DND-41 (cell line): ENCODE measurements at regions not wholly inside any gene's neighbourhood (a gene's known extent, or its start where the extent isn't known, plus 50 kb on each side); places are given as distances from the start of the nearest gene placed in this dataset.
A peak's percentile ranks its signal among the peaks of the same experiment; 100 is the strongest.
"Not testable (repeated sequence)": the region's sequence is repeated elsewhere in the genome, so short reads cannot be mapped to it uniquely, and the experiment has no call there.

Experiments
- ATAC-seq: fragments of 200-7000 bp; cut with Tn5 transposase; 3 replicates; pipeline ENCODE4 v1.9.1; 2021; ENCODE audit warnings: low read depth; ENCODE audit not compliant: insufficient read depth
- DNase-seq: peaks from one replicate; pipeline ENCODE4 v3.0.0-alpha.2; 2020
- H2AFZ ChIP-seq: 2 replicates; pipeline ENCODE4 v1.6.0; 2012; ENCODE audit warnings: low read depth, low read length
- H3K27ac ChIP-seq: 2 replicates; pipeline ENCODE4 v1.5.1; 2012; ENCODE audit warnings: low read length, inconsistent platforms
- H3K27me3 ChIP-seq: fragments of 200-600 bp; sonication (generic); 2 replicates; pipeline ENCODE4 v1.6.0; 2012; ENCODE audit warnings: low read length, mild to moderate bottlenecking, inconsistent platforms; ENCODE audit not compliant: insufficient read depth, poor library complexity
- H3K36me3 ChIP-seq: 2 replicates; pipeline ENCODE4 v1.5.1; 2012; ENCODE audit warnings: low read length, inconsistent platforms; ENCODE audit not compliant: insufficient read depth
- H3K4me1 ChIP-seq: 2 replicates; pipeline ENCODE4 v1.5.1; 2012; ENCODE audit warnings: mild to moderate bottlenecking, low read length; ENCODE audit not compliant: insufficient read depth
- H3K4me2 ChIP-seq: 2 replicates; pipeline ENCODE4 v1.6.0; 2012; ENCODE audit warnings: mild to moderate bottlenecking, moderate library complexity, low read length, inconsistent platforms; ENCODE audit not compliant: insufficient read depth
- H3K4me3 ChIP-seq, 2 experiments: fragments of 200-600 bp in 1 of 2; shearing (Covaris generic) in 1 of 2; 2 replicates each; pipeline ENCODE4 v1.5.1; 2012 to 2016; ENCODE audit warnings: inconsistent platforms in 2 of 2, low read length in 2 of 2, mild to moderate bottlenecking in 2 of 2, low read depth in 1 of 2, moderate library complexity in 1 of 2
- H3K79me2 ChIP-seq: 2 replicates; pipeline ENCODE4 v1.6.0; 2012; ENCODE audit warnings: low read length, inconsistent platforms; ENCODE audit not compliant: insufficient read depth
- H3K9ac ChIP-seq: 2 replicates; pipeline ENCODE4 v1.6.0; 2012; ENCODE audit warnings: low read depth, mild to moderate bottlenecking, inconsistent platforms, low read length, moderate library complexity
- H3K9me3 ChIP-seq: 2 replicates; pipeline ENCODE4 v1.5.1; 2012; ENCODE audit warnings: low read length, moderate library complexity, mild to moderate bottlenecking, inconsistent platforms; ENCODE audit not compliant: insufficient read depth, severe bottlenecking
- H4K20me1 ChIP-seq: 2 replicates; pipeline ENCODE4 v1.6.0; 2012; ENCODE audit warnings: low read length; ENCODE audit not compliant: insufficient read depth
- CTCF ChIP-seq: IDR thresholded peaks from 2 replicates; pipeline ENCODE4 v1.5.1; 2012; ENCODE audit warnings: borderline replicate concordance, low read length, moderate library complexity, mild to moderate bottlenecking; ENCODE audit not compliant: poor library complexity, severe bottlenecking; ENCODE audit errors: extremely low read depth
- EZH2 ChIP-seq: IDR thresholded peaks from 3 replicates; pipeline ENCODE4 v1.6.1; 2012; ENCODE audit warnings: borderline replicate concordance, low read depth, mild to moderate bottlenecking, moderate library complexity, low read length, inconsistent platforms; ENCODE audit not compliant: severe bottlenecking

DNA sequence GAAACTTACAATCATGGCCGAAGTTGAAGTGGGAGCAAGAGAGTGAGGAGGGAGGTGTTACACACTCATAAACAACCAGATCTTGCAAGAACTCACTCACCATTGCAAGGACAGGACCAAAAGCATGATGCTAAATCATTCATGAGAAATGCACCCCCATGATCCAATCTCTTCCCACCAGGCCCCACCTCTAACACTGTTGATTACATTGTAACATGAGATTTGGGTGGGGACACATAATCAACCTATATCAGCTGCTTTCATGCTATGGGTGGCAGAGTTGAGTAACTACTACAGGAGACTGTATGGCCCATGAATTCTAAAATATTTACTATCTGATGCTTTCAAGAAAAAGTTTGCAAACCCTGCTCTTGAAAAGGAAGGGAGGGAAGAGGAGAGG lies 155.1 kb downstream of the DEFB131A start:
- Histone ChIP-seq H3K27me3 (no peaks in the 10 kb centered on the region), H3K4me1 (0 out of 2 replicates have a peak, but pooled peaks cover 5% of the 10 kb centered on the region), H3K27ac (no peak overlapping the region), H3K4me3 (no peak overlapping the region), H3K36me3 (no peaks in the 10 kb centered on the region), H4K20me1 (no peaks in the 10 kb centered on the region), H3K4me2 (no peak overlapping the region), H3K79me2 (no peaks in the 10 kb centered on the region), H3K9me3 (no peaks in the 10 kb centered on the region), H3K9ac (no peak overlapping the region), H2AFZ (no peak overlapping the region)
- no peak for ATAC-seq
- TF ChIP-seq EZH2 (no peak), CTCF (no peak)
- DNase-seq, result no peak

GRCh38 chr4:9600246-9600645 lies 156.0 kb downstream of the DEFB131A start:
- Histone ChIP-seq H4K20me1 (no peaks in the 10 kb centered on the region), H3K4me3 (no peak overlapping the region), H3K9me3 (no peaks in the 10 kb centered on the region), H3K27ac (no peak overlapping the region), H3K9ac (no peak overlapping the region), H3K4me2 (no peak overlapping the region), H2AFZ (no peak overlapping the region), H3K4me1 (0 out of 2 replicates have a peak, but pooled peaks cover 5% of the 10 kb centered on the region), H3K27me3 (no peaks in the 10 kb centered on the region), H3K36me3 (no peaks in the 10 kb centered on the region), H3K79me2 (no peaks in the 10 kb centered on the region)
- TF ChIP-seq EZH2, result no peak
- ATAC-seq (no peak), DNase-seq (no peak)

- no peaks in the 10 kb centered on the region for H3K79me2 ChIP-seq
These were observed 158.2 kb downstream of the DEFB131A start for GRCh38 chr4:9602389-9602914.

DNA sequence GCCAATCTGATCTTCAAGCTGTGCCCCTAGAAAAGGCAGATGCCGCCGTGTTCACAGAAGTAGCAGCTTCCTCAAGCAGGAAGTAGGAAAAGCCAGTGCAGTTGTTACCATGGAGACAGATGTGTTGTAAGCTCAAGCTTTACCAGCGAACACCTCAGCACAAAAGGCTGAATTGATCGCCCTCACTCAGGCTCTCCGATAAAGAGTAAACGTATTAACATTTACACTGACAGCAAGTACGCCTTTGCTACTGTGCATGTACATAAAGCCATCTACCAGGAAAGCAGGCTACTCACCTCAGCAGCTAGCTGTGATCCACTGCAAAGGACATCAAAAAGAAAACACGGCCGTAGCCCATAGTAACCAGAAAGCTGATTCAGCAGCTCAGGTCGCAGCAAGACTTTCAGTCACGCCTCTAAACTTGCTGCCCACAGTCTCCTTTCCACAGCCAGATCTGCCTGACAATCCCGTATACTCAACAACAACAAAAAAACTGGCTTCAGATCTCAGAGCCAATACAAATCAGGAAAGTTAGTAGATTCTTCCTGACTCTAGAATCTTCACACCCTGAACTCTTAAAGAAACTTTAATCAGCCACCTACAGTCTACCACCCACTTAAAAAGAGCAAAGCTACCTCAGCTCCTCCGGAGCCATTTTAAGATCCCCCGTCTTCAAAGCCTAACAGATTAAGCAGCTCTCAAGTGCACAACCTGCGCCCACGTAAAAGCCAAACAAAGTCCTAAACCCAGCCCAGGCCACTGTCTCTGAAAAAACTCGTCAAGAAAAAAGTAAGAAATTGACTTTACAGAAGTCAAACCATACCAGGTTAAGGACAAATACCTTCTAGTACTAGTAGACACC lies 160.0 kb downstream of the DEFB131A start:
- not testable (repeated sequence) for H3K27me3 ChIP-seq, H3K4me3 ChIP-seq, H2AFZ ChIP-seq, H3K9me3 ChIP-seq, ATAC-seq, H3K36me3 ChIP-seq, H3K9ac ChIP-seq, H4K20me1 ChIP-seq, H3K79me2 ChIP-seq, H3K27ac ChIP-seq, H3K4me1 ChIP-seq
- peak; percentile 37 for DNase-seq
- H3K4me2 ChIP-seq, result peak overlapping the region; percentile 27; the same call in 1 of the 2 replicates

More at GRCh38 chr4:9602389-9602914, 158.2 kb downstream of the DEFB131A start:
- H3K4me1 ChIP-seq, result 0 out of 2 replicates have a peak, but pooled peaks cover 5% of the 10 kb centered on the region
- H3K27me3 ChIP-seq, result no peaks in the 10 kb centered on the region
- TF ChIP-seq CTCF, result no peak
- H2AFZ ChIP-seq, result no peak overlapping the region
- no peaks in the 10 kb centered on the region for H3K36me3 ChIP-seq
- no peak overlapping the region for H3K9ac ChIP-seq
- no peak for ATAC-seq
- DNase-seq, result no peak
- H3K9me3 ChIP-seq, result no peaks in the 10 kb centered on the region
- no peak overlapping the region for H3K4me3 ChIP-seq
- no peak overlapping the region for H3K4me2 ChIP-seq
- no peak overlapping the region for H3K27ac ChIP-seq
- no peaks in the 10 kb centered on the region for H4K20me1 ChIP-seq

- H3K4me3 ChIP-seq, H3K4me2 ChIP-seq, DNase-seq, ATAC-seq, H3K27me3 ChIP-seq, H3K4me1 ChIP-seq, H3K9ac ChIP-seq, H4K20me1 ChIP-seq, H3K27ac ChIP-seq, H3K79me2 ChIP-seq, H3K9me3 ChIP-seq, H3K36me3 ChIP-seq, H2AFZ ChIP-seq: not testable (repeated sequence)
These were observed 160.6 kb downstream of the DEFB131A start for GRCh38 chr4:9604893-9605190.
